ENCODE measurements at regions not wholly inside any gene's neighbourhood (a gene's known extent, or its start where the extent isn't known, plus 50 kb on each side); places are given as distances from the start of the nearest gene placed in this dataset.

DNA sequence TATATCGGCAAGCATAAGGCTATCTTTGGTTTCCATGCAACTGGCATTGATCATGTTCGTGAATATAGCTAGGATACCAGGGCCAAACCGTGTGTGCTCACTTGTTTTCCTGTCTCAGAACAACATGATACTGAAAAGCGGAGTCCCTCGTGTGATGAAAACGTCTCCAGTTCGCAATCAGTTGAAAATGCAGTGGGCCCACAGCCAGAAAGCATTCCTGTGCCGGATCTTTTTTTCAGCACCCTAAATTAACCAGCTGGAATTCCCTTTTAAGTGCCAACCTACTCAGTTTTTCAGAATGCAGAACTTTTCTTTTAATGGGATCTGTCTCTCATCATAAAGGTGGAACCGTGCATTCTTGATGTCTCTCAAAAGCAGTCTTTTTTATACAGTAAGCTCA is 130.8 kb upstream of the FRG1 start:
- TF ChIP-seq SMC3 (IDR thresholded peaks at IDR 0.05) (no peak), POLR2A (IDR thresholded peaks at IDR 0.05; ENCODE audit: low read length) (no peak), RNF2 (IDR thresholded peaks at IDR 0.05; ENCODE audit: borderline replicate concordance, low read depth) (no peak), ZSCAN20 (CRISPR knock-in tag; IDR thresholded peaks at IDR 0.05) (no peak), JUN (IDR thresholded peaks at IDR 0.05) (no peak), E2F6 (IDR thresholded peaks at IDR 0.05; ENCODE audit: borderline replicate concordance, low read depth) (no peak)
- TF ChIP-seq, protein P1, sequence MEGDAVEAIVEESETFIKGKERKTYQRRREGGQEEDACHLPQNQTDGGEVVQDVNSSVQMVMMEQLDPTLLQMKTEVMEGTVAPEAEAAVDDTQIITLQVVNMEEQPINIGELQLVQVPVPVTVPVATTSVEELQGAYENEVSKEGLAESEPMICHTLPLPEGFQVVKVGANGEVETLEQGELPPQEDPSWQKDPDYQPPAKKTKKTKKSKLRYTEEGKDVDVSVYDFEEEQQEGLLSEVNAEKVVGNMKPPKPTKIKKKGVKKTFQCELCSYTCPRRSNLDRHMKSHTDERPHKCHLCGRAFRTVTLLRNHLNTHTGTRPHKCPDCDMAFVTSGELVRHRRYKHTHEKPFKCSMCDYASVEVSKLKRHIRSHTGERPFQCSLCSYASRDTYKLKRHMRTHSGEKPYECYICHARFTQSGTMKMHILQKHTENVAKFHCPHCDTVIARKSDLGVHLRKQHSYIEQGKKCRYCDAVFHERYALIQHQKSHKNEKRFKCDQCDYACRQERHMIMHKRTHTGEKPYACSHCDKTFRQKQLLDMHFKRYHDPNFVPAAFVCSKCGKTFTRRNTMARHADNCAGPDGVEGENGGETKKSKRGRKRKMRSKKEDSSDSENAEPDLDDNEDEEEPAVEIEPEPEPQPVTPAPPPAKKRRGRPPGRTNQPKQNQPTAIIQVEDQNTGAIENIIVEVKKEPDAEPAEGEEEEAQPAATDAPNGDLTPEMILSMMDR (IDR thresholded peaks at IDR 0.05), result no peak

Data from A549 (cell line).